Esophagus squamous epithelium (tissue), 4 donors: ENCODE measurements at regions not wholly inside any gene's neighbourhood (a gene's known extent, or its start where the extent isn't known, plus 50 kb on each side); places are given as distances from the start of the nearest gene placed in this dataset.

Experiments
- CTCF ChIP-seq, 6 experiments: fragments of 450-650 bp in 4 of 6; fragments of 200-600 bp in 2 of 6; sonication (generic) in 2 of 6; IDR thresholded peaks; one replicate each; pipeline ENCODE4 v1.5.1; 2016 to 2019; ENCODE audit warnings: antibody characterized with exemption in 6 of 6, mild to moderate bottlenecking in 4 of 6, moderate library complexity in 4 of 6
- POLR2A ChIP-seq, 4 donors: fragments of 450-650 bp; IDR thresholded peaks; one replicate each; pipeline ENCODE4 v1.6.1; 2017; ENCODE audit warnings: antibody characterized with exemption in 4 of 4, mild to moderate bottlenecking in 4 of 4, moderate library complexity in 3 of 4

- TF ChIP-seq POLR2A (IDR thresholded peaks at IDR 0.05), result no peak
- TF ChIP-seq CTCF (IDR thresholded peaks at IDR 0.05), result no peak
These were observed 76.0 kb upstream of the CAV2 start for GRCh38 chr7:116423499-116423898.
